ENCODE measurements at regions not wholly inside any gene's neighbourhood (a gene's known extent, or its start where the extent isn't known, plus 50 kb on each side); places are given as distances from the start of the nearest gene placed in this dataset.

- no peak for FAIRE-seq
- Histone ChIP-seq H3K4me3 (no peak overlapping the region), H3K27me3 (replicated peaks in 1 of 2; ENCODE audit: control insufficient read depth in 2 of 2, insufficient read depth in 2 of 2, low read length in 1 of 2) (no peaks in the 10 kb centered on the region), H3K4me1 (ENCODE audit: control insufficient read depth, insufficient read depth, low read length) (no peaks in the 10 kb centered on the region), H3K9ac (ENCODE audit: control insufficient read depth, insufficient read depth, low read length) (no peak overlapping the region), H4K20me1 (ENCODE audit: control insufficient read depth, insufficient read depth) (no peaks in the 10 kb centered on the region), H2AFZ (ENCODE audit: control insufficient read depth, low read depth, low read length) (no peak overlapping the region), H3K79me2 (ENCODE audit: control insufficient read depth, insufficient read depth, low read length) (no peaks in the 10 kb centered on the region), H3K36me3 (ENCODE audit: control insufficient read depth in 2 of 2, insufficient read depth in 2 of 2, low read length in 1 of 2) (no peaks in the 10 kb centered on the region), H3K9me3 (replicated peaks; ENCODE audit: control insufficient read depth, insufficient read depth, low read length) (no peaks in the 10 kb centered on the region), H3K27ac (ENCODE audit: control insufficient read depth, insufficient read depth) (no peak overlapping the region), H3K4me2 (ENCODE audit: control insufficient read depth, insufficient read depth) (no peak overlapping the region)
- in situ Hi-C loops (cut with MboI) = no loop called here
- TF ChIP-seq KDM1A (IDR thresholded peaks at IDR 0.05; ENCODE audit: borderline replicate concordance) (no peak), NR2F1 (conservative IDR thresholded peaks at IDR 0.05) (no peak), POLR2A (IDR thresholded peaks at IDR 0.05; ENCODE audit: low read depth, low read length) (no peak), WRNIP1 (IDR thresholded peaks at IDR 0.05; ENCODE audit: borderline replicate concordance, low read depth, low read length) (no peak), EED (IDR thresholded peaks at IDR 0.05; ENCODE audit: low read depth) (no peak), ATF7 (IDR thresholded peaks at IDR 0.05; ENCODE audit: low read depth) (no peak), ZBTB40 (IDR thresholded peaks at IDR 0.05; ENCODE audit: borderline replicate concordance) (no peak), RCOR1 (conservative IDR thresholded peaks at IDR 0.05; ENCODE audit: low read depth, low read length) (no peak), CEBPB (IDR thresholded peaks at IDR 0.05; ENCODE audit: borderline replicate concordance in 1 of 2, low read depth in 2 of 2, low read length in 2 of 2) (no peak), POU2F2 (IDR thresholded peaks at IDR 0.05; ENCODE audit: borderline replicate concordance, low read depth, low read length) (no peak), HDGF (IDR thresholded peaks at IDR 0.05) (no peak), ZNF274 (IDR thresholded peaks at IDR 0.05; ENCODE audit: insufficient read depth, insufficient read length) (no peak), ETV6 (conservative IDR thresholded peaks at IDR 0.05 in 1 of 2, IDR thresholded peaks at IDR 0.05 in 1 of 2; ENCODE audit: borderline replicate concordance in 1 of 2, low read depth in 1 of 2) (no peak), IKZF2 (IDR thresholded peaks at IDR 0.05) (no peak), RAD21 (IDR thresholded peaks at IDR 0.05; ENCODE audit: insufficient read depth, low read depth, low read length) (no peak), ZBTB11 (CRISPR knock-in tag; IDR thresholded peaks at IDR 0.05) (no peak), SMARCA5 (IDR thresholded peaks at IDR 0.05) (no peak)
- CTCF ChIA-PET = no interaction called here
- RAD21 ChIA-PET (ENCODE audit: unreplicated experiment) = no interaction called here
- BruUV-seq (replicated peaks) = no TSS peak
- SMC1A ChIA-PET (ENCODE audit: uncharacterized antibody, unreplicated experiment) = no interaction called here
- ATAC-seq = no peak
- POLR2A ChIA-PET = no interaction called here
- no peak for DNase-seq (ENCODE audit: low read depth, low spot score)
- WGBS (ENCODE audit: insufficient coverage, insufficient replicate concordance, low lambda C conversion rate, missing lambda C conversion rate) = 42% methylated on average over 3 of the region's 3 CpGs
- intact Hi-C loops (cut with micrococcal nuclease; ENCODE audit: unreplicated experiment) = no loop called here
Measured at GRCh38 chr7:79619216-79619615, 165.7 kb upstream of the MAGI2 start.
